H1 (cell line): ENCODE measurements at regions not wholly inside any gene's neighbourhood (a gene's known extent, or its start where the extent isn't known, plus 50 kb on each side); places are given as distances from the start of the nearest gene placed in this dataset.

Experiments
- CTCF ChIA-PET: fragments of 300-600 bp; sonication (Branson Sonifier 250); formaldehyde crosslinking; loops from one replicate; lab custom pipeline; 2021; ENCODE audit not compliant: partially characterized antibody; lab: Charles Lee
- POLR2A ChIA-PET: fragments of 300-600 bp; sonication (Branson Sonifier 250); formaldehyde crosslinking; loops from one replicate; lab custom pipeline; 2021; ENCODE audit warnings: inconsistent platforms; ENCODE audit not compliant: partially characterized antibody; lab: Charles Lee
- DNase-seq, 2 experiments: peaks; one replicate each; pipeline versions ENCODE4 v3.0.0 to v3.0.0-alpha.2; 2010 to 2022; ENCODE audit warnings: low spot score in 2 of 2, low read depth in 1 of 2, mixed read lengths in 1 of 2
- FAIRE-seq: peaks from 2 replicates; lab custom pipeline; 2011; peaks lifted over from hg19 to GRCh38; lab: Jason Lieb, UNC
- H2AFZ ChIP-seq: 2 replicates; pipeline ENCODE4 v1.8.1; 2012; ENCODE audit warnings: low read length, inconsistent platforms
- H2AK5ac ChIP-seq: 2 replicates; pipeline ENCODE4 v1.6.1; 2013; ENCODE audit warnings: low read depth, low read length
- H2BK120ac ChIP-seq: replicated peaks from 2 replicates; pipeline ENCODE3; 2013; ENCODE audit warnings: low read depth, low read length, inconsistent platforms
- H2BK12ac ChIP-seq: 2 replicates; pipeline ENCODE4 v1.6.1; 2013; ENCODE audit warnings: low read depth, low read length
- H2BK15ac ChIP-seq: 2 replicates; pipeline ENCODE4 v1.6.1; 2013; ENCODE audit warnings: low read length
- H2BK20ac ChIP-seq: 2 replicates; pipeline ENCODE4 v1.6.1; 2013; ENCODE audit warnings: low read length
- H2BK5ac ChIP-seq: 2 replicates; pipeline ENCODE4 v1.6.1; 2013; ENCODE audit warnings: low read depth, low read length
- H3K14ac ChIP-seq: 2 replicates; pipeline ENCODE4 v1.6.1; 2013; ENCODE audit warnings: inconsistent platforms; ENCODE audit not compliant: insufficient read length
- H3K18ac ChIP-seq: 2 replicates; pipeline ENCODE4 v1.6.1; 2013; ENCODE audit warnings: low read length; ENCODE audit errors: extremely low read depth
- H3K23ac ChIP-seq: 2 replicates; pipeline ENCODE4 v1.6.1; 2013; ENCODE audit warnings: inconsistent platforms; ENCODE audit not compliant: insufficient read length
- H3K23me2 ChIP-seq: 2 replicates; pipeline ENCODE4 v1.6.1; 2013; ENCODE audit warnings: low read depth, low read length
- H3K27ac ChIP-seq: 2 replicates; pipeline ENCODE4 v1.6.1; 2011; ENCODE audit warnings: low read depth, low read length, inconsistent platforms
- H3K27me3 ChIP-seq, 4 experiments: replicated peaks in 1 of 4; 1 replicate in 1 of 4; 2 replicates in 3 of 4; pipeline versions ENCODE4 v1.6.1 to v1.8.1; 2011 to 2013; ENCODE audit warnings: low read length in 3 of 4, mild to moderate bottlenecking in 3 of 4, inconsistent platforms in 2 of 4, mixed read lengths in 2 of 4, moderate library complexity in 1 of 4; ENCODE audit not compliant: control insufficient read depth in 3 of 4, insufficient read depth in 3 of 4; ENCODE audit errors: extremely low read depth in 1 of 4
- H3K36me3 ChIP-seq, 4 experiments: 2 replicates each; pipeline versions ENCODE4 v1.6.1 to v1.8.1; 2011 to 2013; ENCODE audit warnings: mild to moderate bottlenecking in 4 of 4, low read length in 3 of 4, moderate library complexity in 2 of 4, control low read depth in 1 of 4, inconsistent platforms in 1 of 4; ENCODE audit not compliant: insufficient read depth in 4 of 4, control insufficient read depth in 2 of 4
- H3K4ac ChIP-seq: replicated peaks from 2 replicates; pipeline ENCODE3; 2013; ENCODE audit warnings: low read length, low read depth, mixed read lengths, inconsistent platforms; ENCODE audit not compliant: insufficient read length
- H3K4me1 ChIP-seq, 4 experiments: replicated peaks in 1 of 4; 1 replicate in 1 of 4; 2 replicates in 3 of 4; pipeline versions ENCODE4 v1.6.1 to v1.8.1; 2011 to 2013; ENCODE audit warnings: low read length in 3 of 4, inconsistent platforms in 2 of 4, mixed read lengths in 1 of 4; ENCODE audit not compliant: insufficient read depth in 4 of 4, control insufficient read depth in 3 of 4
- H3K4me2 ChIP-seq, 2 experiments: 2 replicates each; pipeline versions ENCODE4 v1.6.1 to v1.8.1; 2011 to 2013; ENCODE audit warnings: low read depth in 2 of 2, low read length in 2 of 2, control low read depth in 1 of 2, inconsistent platforms in 1 of 2, mild to moderate bottlenecking in 1 of 2; ENCODE audit not compliant: insufficient read depth in 1 of 2
- H3K4me3 ChIP-seq, 4 experiments: fragments of 200-600, 300-600 bp in 1 of 4; sonication (generic), shearing (Covaris generic), sonication (Bioruptor Twin) in 1 of 4; 2 replicates each; pipeline versions ENCODE4 v1.5.1 to v1.8.1; 2011 to 2016; ENCODE audit warnings: low read length in 4 of 4, low read depth in 3 of 4, control low read depth in 2 of 4, inconsistent platforms in 2 of 4, mild to moderate bottlenecking in 2 of 4, mixed read lengths in 1 of 4, moderate library complexity in 1 of 4; ENCODE audit not compliant: insufficient read depth in 2 of 4; ENCODE audit errors: extremely low read depth in 1 of 4
- H3K56ac ChIP-seq: replicated peaks from 2 replicates; pipeline ENCODE3; 2013; ENCODE audit warnings: low read depth, mild to moderate bottlenecking, mixed read lengths, low read length, inconsistent platforms; ENCODE audit not compliant: insufficient read length
- H3K79me1 ChIP-seq: 2 replicates; pipeline ENCODE4 v1.6.1; 2013; ENCODE audit warnings: low read depth, low read length, control low read depth
- H3K79me2 ChIP-seq, 2 experiments: 2 replicates each; pipeline versions ENCODE4 v1.6.1 to v1.8.1; 2012 to 2013; ENCODE audit warnings: low read length in 2 of 2, mild to moderate bottlenecking in 2 of 2, inconsistent platforms in 1 of 2; ENCODE audit not compliant: insufficient read depth in 2 of 2, control insufficient read depth in 1 of 2
- H3K9ac ChIP-seq, 4 experiments: replicated peaks in 1 of 4; 1 replicate in 1 of 4; 2 replicates in 3 of 4; pipeline versions ENCODE4 v1.6.1 to v1.8.1; 2011 to 2013; ENCODE audit warnings: low read depth in 3 of 4, low read length in 3 of 4, control low read depth in 2 of 4, mild to moderate bottlenecking in 2 of 4, moderate library complexity in 2 of 4, inconsistent platforms in 1 of 4; ENCODE audit errors: extremely low read depth in 1 of 4
- H3K9me3 ChIP-seq, 2 experiments: 2 replicates each; pipeline versions ENCODE4 v1.6.1 to v1.8.1; 2012 to 2013; ENCODE audit warnings: mild to moderate bottlenecking in 2 of 2, moderate library complexity in 2 of 2, control low read depth in 1 of 2, inconsistent platforms in 1 of 2, low read depth in 1 of 2, low read length in 1 of 2, mixed read lengths in 1 of 2; ENCODE audit not compliant: insufficient read depth in 2 of 2
- H4K20me1 ChIP-seq, 2 experiments: replicated peaks in 1 of 2; 2 replicates each; pipeline versions ENCODE3 to v1.8.1; 2011 to 2013; ENCODE audit warnings: inconsistent platforms in 2 of 2, low read length in 2 of 2, mild to moderate bottlenecking in 1 of 2; ENCODE audit not compliant: insufficient read depth in 2 of 2, control insufficient read depth in 1 of 2
- H4K5ac ChIP-seq: 2 replicates; pipeline ENCODE4 v1.6.1; 2013; ENCODE audit warnings: low read length, low read depth, mixed read lengths, inconsistent platforms; ENCODE audit not compliant: insufficient read length
- H4K8ac ChIP-seq: 2 replicates; pipeline ENCODE4 v1.8.0; 2013; ENCODE audit warnings: mild to moderate bottlenecking, moderate library complexity, low read length, inconsistent platforms; ENCODE audit not compliant: insufficient read depth; ENCODE audit errors: extremely low read depth
- H4K91ac ChIP-seq: replicated peaks from 2 replicates; pipeline ENCODE3; 2013; ENCODE audit warnings: low read length, mixed read lengths, inconsistent platforms; ENCODE audit not compliant: insufficient read length
- ATF2 ChIP-seq: IDR thresholded peaks from 2 replicates; pipeline ENCODE4 v1.6.1; 2012; ENCODE audit warnings: low read length, inconsistent platforms
- CREB1 ChIP-seq: IDR thresholded peaks from 2 replicates; pipeline ENCODE4 v1.6.1; 2012; ENCODE audit warnings: inconsistent platforms
- EP300 ChIP-seq, 2 experiments: IDR thresholded peaks; 1 replicate in 1 of 2; 2 replicates in 1 of 2; pipeline ENCODE4 v1.6.1; 2011 to 2012; ENCODE audit warnings: low read depth in 2 of 2, low read length in 2 of 2, mild to moderate bottlenecking in 2 of 2, borderline replicate concordance in 1 of 2, inconsistent platforms in 1 of 2, moderate library complexity in 1 of 2
- GTF2F1 ChIP-seq: IDR thresholded peaks from 2 replicates; pipeline ENCODE4 v1.6.1; 2012; ENCODE audit warnings: low read depth, low read length, improper control_type of control experiment, borderline replicate concordance
- PHF8 ChIP-seq: fragments of 200-600 bp; sonication (generic); conservative IDR thresholded peaks from 2 replicates; pipeline ENCODE4 v1.7.1; 2012; ENCODE audit warnings: low read depth, mild to moderate bottlenecking, inconsistent platforms, low read length, moderate library complexity
- POLR2AphosphoS5 ChIP-seq: IDR thresholded peaks from 2 replicates; pipeline ENCODE4 v1.6.1; 2011; ENCODE audit warnings: low read depth, low read length
- SIRT6 ChIP-seq: IDR thresholded peaks from one replicate; pipeline ENCODE4 v1.7.1; 2012; ENCODE audit warnings: low read length, inconsistent platforms
- SRF ChIP-seq: IDR thresholded peaks from 2 replicates; pipeline ENCODE4 v1.6.1; 2011; ENCODE audit warnings: mild to moderate bottlenecking, low read depth, low read length, moderate library complexity
- TAF7 ChIP-seq: optimal IDR thresholded peaks from 2 replicates; pipeline ENCODE3; 2011; ENCODE audit warnings: low read depth, mild to moderate bottlenecking, inconsistent platforms, low read length, moderate library complexity, borderline replicate concordance
- TBP ChIP-seq: IDR thresholded peaks from 2 replicates; pipeline ENCODE4 v1.6.1; 2011; ENCODE audit warnings: low read depth, low read length, improper control_type of control experiment
- USF2 ChIP-seq: IDR thresholded peaks from 2 replicates; pipeline ENCODE4 v1.6.1; 2011; ENCODE audit warnings: low read length, improper control_type of control experiment
- WGBS, 2 experiments: shearing (Covaris generic) in 1 of 2; methylation state at CpG; one replicate each; pipeline versions ENCODE4 v1.1.6 to v1.1.7; 2013 to 2015; ENCODE audit warnings: low lambda C conversion rate in 2 of 2, mixed read lengths in 2 of 2, inconsistent platforms in 1 of 2, low coverage in 1 of 2, missing lambda C conversion rate in 1 of 2; ENCODE audit not compliant: insufficient replicate concordance in 2 of 2, insufficient coverage in 1 of 2, insufficient read length in 1 of 2; ENCODE audit errors: extremely low coverage in 1 of 2, missing lambda C conversion rate in 1 of 2; 5-methylcytosine and 5-hydroxymethylcytosine counted together

- no peak overlapping the region; a peak in 1 of 7 replicates for H3K9ac ChIP-seq
- no peaks in the 10 kb centered on the region; the same call in 1 of the 2 replicates for H3K23me2 ChIP-seq
- TF ChIP-seq EP300 (IDR thresholded peaks at IDR 0.05; ENCODE audit: borderline replicate concordance in 1 of 2, low read depth in 2 of 2, low read length in 2 of 2) (no peak), POLR2AphosphoS5 (no peak), SIRT6 (no peak), TAF7 (no peak), CREB1 (no peak), USF2 (no peak), ATF2 (no peak), SRF (no peak), TBP (no peak), PHF8 (no peak), GTF2F1 (no peak)
Observed at GRCh38 chr1:39131940-39132339, 72.6 kb upstream of the MACF1 start.

More at GRCh38 chr1:39131940-39132339, 72.6 kb upstream of the MACF1 start:
- ChIA-PET POLR2A (interaction anchor here (0.8 to 4.9 kb wide), 14 partner anchors 9 to 144 kb away, joined by 3 to 58 read pairs (median 10); no protein-coding TSS in a partner anchor), CTCF (interaction anchor here (0.5 to 10.6 kb wide), 26 partner anchors 9 to 168 kb away, joined by 3 to 195 read pairs (median 6); partner anchors contain the start of gene MACF1)
- H3K56ac ChIP-seq = no peak overlapping the region
- peak overlapping the region; percentile 69; the same call in 1 of the 2 replicates for H2BK12ac ChIP-seq
- peak overlapping the region; percentile 26; the same call in 1 of the 2 replicates for H2BK20ac ChIP-seq
- no peaks in the 10 kb centered on the region for H3K27me3 ChIP-seq
- peak overlapping the region in 1 of 4 experiments; percentile 23; a peak in 2 of 8 replicates for H3K4me3 ChIP-seq
- no peak overlapping the region for H4K8ac ChIP-seq
- H3K23ac ChIP-seq = no peak overlapping the region
- peak overlapping the region; percentile 84; the same call in 1 of the 2 replicates for H3K27ac ChIP-seq
- H3K4me1 ChIP-seq = peaks cover 6 to 33% (median 21%) of the 10 kb centered on the region in 4 experiments
- no peaks in the 10 kb centered on the region for H3K36me3 ChIP-seq
- H3K4me2 ChIP-seq = peak overlapping the region; percentile 42 to 53
- H3K18ac ChIP-seq = 0 out of 2 replicates have a peak overlapping the region, but pooled peaks have one; percentile 52
- H4K20me1 ChIP-seq = peaks cover 0 to 4% of the 10 kb centered on the region in 2 experiments
- WGBS, 2 experiments = 53% methylated on average over 2 of the region's 2 CpGs; no CpG with 5 or more reads in 1 of the 2 experiments
- H3K9me3 ChIP-seq = no peaks in the 10 kb centered on the region
- H3K79me1 ChIP-seq = peaks cover 5% of the 10 kb centered on the region
- H2BK15ac ChIP-seq = no peak overlapping the region; the same call in 1 of the 2 replicates
- no peak overlapping the region for H2AFZ ChIP-seq
- no peak overlapping the region for H3K14ac ChIP-seq
- peak overlapping the region; percentile 69 for H2BK5ac ChIP-seq
- no peak overlapping the region for H3K4ac ChIP-seq
- FAIRE-seq = no peak
- H2AK5ac ChIP-seq = peak overlapping the region; percentile 54; the same call in 1 of the 2 replicates
- no peak overlapping the region for H2BK120ac ChIP-seq
- H3K79me2 ChIP-seq = peaks cover 3 to 80% of the 10 kb centered on the region in 2 experiments; a peak in 3 of 4 replicates
- no peak overlapping the region for H4K91ac ChIP-seq
- no peak for DNase-seq
- H4K5ac ChIP-seq = no peak overlapping the region
